ENCODE measurements at regions not wholly inside any gene's neighbourhood (a gene's known extent, or its start where the extent isn't known, plus 50 kb on each side); places are given as distances from the start of the nearest gene placed in this dataset.

DNA sequence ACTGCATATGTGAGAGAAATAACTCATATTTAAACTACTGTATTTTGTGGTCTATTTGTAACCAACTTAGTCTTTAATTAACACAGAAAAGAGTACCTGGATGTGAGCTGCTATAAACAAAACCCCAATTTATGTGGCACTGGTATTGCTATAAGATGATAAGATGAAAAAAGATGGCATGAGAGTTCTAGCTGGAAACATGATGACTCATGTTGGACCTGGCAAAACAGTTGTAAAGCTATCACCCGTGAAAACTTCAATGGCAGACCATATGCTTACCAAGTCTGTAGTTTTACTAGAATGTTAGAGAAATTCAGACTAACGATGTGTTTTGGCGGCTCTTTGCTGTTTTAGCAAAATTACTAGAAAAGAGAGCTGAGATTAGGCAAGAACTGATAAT lies 69.6 kb upstream of the PCDH9 start:
- no peak for DNase-seq

GRCh38 chr13:67299072-67299635 lies 69.0 kb upstream of the PCDH9 start:
- no peak for DNase-seq

DNA sequence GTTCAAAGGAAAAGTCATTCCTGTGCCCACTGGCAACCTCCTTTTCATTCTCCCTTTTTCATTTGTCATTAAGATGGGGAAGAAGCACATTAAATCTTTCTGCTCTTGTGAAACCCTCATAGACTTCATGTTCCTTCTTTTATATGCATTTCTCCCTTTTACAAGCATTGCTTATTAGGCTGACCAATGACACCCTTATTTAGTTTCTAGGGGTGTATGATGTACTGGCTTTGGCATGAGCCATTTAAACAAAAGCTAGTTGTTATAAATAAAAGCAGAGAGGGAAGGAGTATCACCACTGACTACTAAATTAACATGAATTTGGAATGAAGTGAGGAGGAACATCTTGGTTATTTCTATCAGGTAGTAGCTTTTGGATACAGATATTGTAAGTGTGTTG lies 68.2 kb upstream of the PCDH9 start:
- no peak for DNase-seq

- DNase-seq = no peak
Observed at GRCh38 chr13:67296511-67296910, 66.4 kb upstream of the PCDH9 start.

- DNase-seq = no peak
Observed at GRCh38 chr13:67292886-67293285, 62.8 kb upstream of the PCDH9 start.

GRCh38 chr13:67285611-67286010 lies 55.5 kb upstream of the PCDH9 start:
- DNase-seq = no peak

- no peak for DNase-seq
Observed at GRCh38 chr13:67283637-67284036, 53.5 kb upstream of the PCDH9 start.

DNA sequence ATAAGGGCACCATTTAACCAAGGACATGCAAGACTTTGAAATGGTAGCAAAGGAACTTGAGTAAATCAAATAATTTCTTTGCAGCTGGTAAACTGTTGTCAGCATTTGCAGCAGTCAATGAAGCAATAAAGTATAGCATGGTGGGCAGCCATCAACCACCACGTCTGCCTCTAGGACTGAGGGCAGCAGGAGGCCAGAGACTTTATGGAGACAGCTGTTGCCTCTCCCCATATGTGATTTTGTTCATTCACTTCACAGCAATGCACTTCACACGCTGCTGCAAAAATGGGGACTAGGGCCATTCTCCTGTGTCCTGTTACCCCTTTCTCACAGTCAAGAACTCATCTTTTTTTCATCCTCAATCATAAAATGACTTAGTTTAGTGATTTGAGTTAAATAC lies 51.3 kb upstream of the PCDH9 start:
- no peak for DNase-seq

All from NCI-H1105 (cell line).